SK-N-SH (cell line): ENCODE measurements at regions not wholly inside any gene's neighbourhood (a gene's known extent, or its start where the extent isn't known, plus 50 kb on each side); places are given as distances from the start of the nearest gene placed in this dataset.

ENCODE experiments used
- CHD2 ChIP-seq: fragments of 150-350 bp; IDR thresholded peaks from 2 replicates; pipeline ENCODE4 v1.6.1; 2018; ENCODE audit warnings: low read length; ENCODE audit not compliant: partially characterized antibody
- CTCF ChIP-seq: fragments of 200-600 bp; sonication (generic); IDR thresholded peaks from 2 replicates; pipeline ENCODE4 v1.6.1; 2017; ENCODE audit warnings: antibody characterized with exemption, mild to moderate bottlenecking, moderate library complexity
- EZH2phosphoT487 ChIP-seq: fragments of 200-600 bp; sonication (generic); IDR thresholded peaks from 2 replicates; pipeline ENCODE4 v1.6.1; 2017; ENCODE audit warnings: low read depth, mixed run types, mild to moderate bottlenecking, antibody characterized with exemption, moderate library complexity, borderline replicate concordance
- GABPA ChIP-seq: IDR thresholded peaks from 2 replicates; pipeline ENCODE4 v1.4.0; 2012; ENCODE audit warnings: low read depth, mild to moderate bottlenecking
- GATA2 ChIP-seq: sonication (generic); formaldehyde crosslinking; IDR thresholded peaks from 2 replicates; pipeline ENCODE4 v1.5.0; 2020; ENCODE audit warnings: mild to moderate bottlenecking, missing genetic modification reagents
- MXI1 ChIP-seq: IDR thresholded peaks from 2 replicates; pipeline ENCODE4 v1.6.1; 2012; ENCODE audit warnings: mild to moderate bottlenecking, low read depth, low read length, improper control_type of control experiment
- NRF1 ChIP-seq: IDR thresholded peaks from 2 replicates; pipeline ENCODE4 v1.6.1; 2012; ENCODE audit warnings: low read depth, mild to moderate bottlenecking, low read length
- PBX3 ChIP-seq: IDR thresholded peaks from 2 replicates; pipeline ENCODE4; 2012
- POLR2AphosphoS5 ChIP-seq: IDR thresholded peaks from 2 replicates; pipeline ENCODE4 v1.6.1; 2012; ENCODE audit warnings: low read depth, low read length
- RFX5 ChIP-seq: IDR thresholded peaks from 2 replicates; pipeline ENCODE4 v1.6.1; 2012; ENCODE audit warnings: mild to moderate bottlenecking, improper control_type of control experiment, low read length
- SMC3 ChIP-seq: IDR thresholded peaks from 2 replicates; pipeline ENCODE4 v1.6.1; 2012; ENCODE audit warnings: low read depth, low read length, improper control_type of control experiment
- TAF1 ChIP-seq: IDR thresholded peaks from 2 replicates; pipeline ENCODE4 v1.6.1; 2012; ENCODE audit warnings: low read depth, mild to moderate bottlenecking, low read length, moderate library complexity, borderline replicate concordance
- TEAD4 ChIP-seq: IDR thresholded peaks from 2 replicates; pipeline ENCODE4 v1.4.0; 2012; ENCODE audit warnings: mild to moderate bottlenecking, borderline replicate concordance; ENCODE audit not compliant: insufficient read depth

GRCh38 chr17:71866095-71866494, 254.7 kb upstream of the SOX9 start:
- TF ChIP-seq CHD2 = no peak
- TF ChIP-seq MXI1 = no peak
- TF ChIP-seq PBX3 = no peak
- TF ChIP-seq POLR2AphosphoS5 = no peak
- TF ChIP-seq EZH2phosphoT487 = no peak
- TF ChIP-seq RFX5 = no peak
- TF ChIP-seq CTCF = no peak
- TF ChIP-seq NRF1 = no peak
- 0 out of 2 replicates have a peak, but pooled peaks have one; percentile 3 for TF ChIP-seq GATA2
- TF ChIP-seq TEAD4 = no peak
- no peak for TF ChIP-seq SMC3
- no peak for TF ChIP-seq TAF1
- no peak for TF ChIP-seq GABPA
